ENCODE measurements at regions not wholly inside any gene's neighbourhood (a gene's known extent, or its start where the extent isn't known, plus 50 kb on each side); places are given as distances from the start of the nearest gene placed in this dataset.
A peak's percentile ranks its signal among the peaks of the same experiment; 100 is the strongest.

DNA sequence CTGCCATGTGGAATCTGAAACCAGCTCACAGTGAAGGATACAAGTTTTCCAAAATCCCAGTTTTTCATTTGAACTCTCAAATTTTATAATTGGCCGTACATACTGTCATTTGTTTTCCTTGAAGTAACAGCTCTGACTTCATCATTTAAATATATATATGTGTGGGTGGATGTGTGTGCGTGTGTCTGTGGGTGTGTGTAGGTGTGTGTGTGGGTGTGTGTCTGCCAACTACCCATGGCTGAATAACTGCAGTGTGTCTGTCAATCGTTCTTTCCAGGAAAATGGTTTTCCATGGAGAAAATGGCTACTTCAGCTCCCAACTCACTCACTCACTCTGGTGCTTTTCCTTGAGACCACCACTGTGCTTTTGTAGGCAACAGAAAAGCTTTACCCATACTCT is 169.0 kb downstream of the PLPP3 start:
- Histone ChIP-seq H3K9me2 (ENCODE audit: insufficient read depth) (no peaks in the 10 kb centered on the region), H3K9me3 (ENCODE audit: insufficient read depth, low read depth) (no peaks in the 10 kb centered on the region; the same call in 1 of the 2 replicates), H3K4me3 (no peak overlapping the region), H3F3A (ENCODE audit: insufficient read depth, low read depth) (peaks cover 6% of the 10 kb centered on the region), H2AFZ (no peak overlapping the region), H3K36me3 (ENCODE audit: low read depth) (no peaks in the 10 kb centered on the region), H3K79me2 (ENCODE audit: low read depth) (no peaks in the 10 kb centered on the region), H3K4me1 (replicated peaks; ENCODE audit: insufficient read depth) (peaks cover 20% of the 10 kb centered on the region), H3K27me3 (ENCODE audit: insufficient read depth, low read depth) (no peaks in the 10 kb centered on the region), H3K4me2 (no peak overlapping the region), H4K20me1 (ENCODE audit: insufficient read depth) (no peaks in the 10 kb centered on the region), H3K27ac (no peak overlapping the region)
- ChIA-PET POLR2A (ENCODE audit: unreplicated experiment) (no interaction called here), CTCF (no interaction called here)
- intact Hi-C loops (cut with micrococcal nuclease; ENCODE audit: unreplicated experiment): no loop called here
- no peak for DNase-seq
- BruUV-seq (replicated peaks): no TSS peak
- TF ChIP-seq, protein P1, sequence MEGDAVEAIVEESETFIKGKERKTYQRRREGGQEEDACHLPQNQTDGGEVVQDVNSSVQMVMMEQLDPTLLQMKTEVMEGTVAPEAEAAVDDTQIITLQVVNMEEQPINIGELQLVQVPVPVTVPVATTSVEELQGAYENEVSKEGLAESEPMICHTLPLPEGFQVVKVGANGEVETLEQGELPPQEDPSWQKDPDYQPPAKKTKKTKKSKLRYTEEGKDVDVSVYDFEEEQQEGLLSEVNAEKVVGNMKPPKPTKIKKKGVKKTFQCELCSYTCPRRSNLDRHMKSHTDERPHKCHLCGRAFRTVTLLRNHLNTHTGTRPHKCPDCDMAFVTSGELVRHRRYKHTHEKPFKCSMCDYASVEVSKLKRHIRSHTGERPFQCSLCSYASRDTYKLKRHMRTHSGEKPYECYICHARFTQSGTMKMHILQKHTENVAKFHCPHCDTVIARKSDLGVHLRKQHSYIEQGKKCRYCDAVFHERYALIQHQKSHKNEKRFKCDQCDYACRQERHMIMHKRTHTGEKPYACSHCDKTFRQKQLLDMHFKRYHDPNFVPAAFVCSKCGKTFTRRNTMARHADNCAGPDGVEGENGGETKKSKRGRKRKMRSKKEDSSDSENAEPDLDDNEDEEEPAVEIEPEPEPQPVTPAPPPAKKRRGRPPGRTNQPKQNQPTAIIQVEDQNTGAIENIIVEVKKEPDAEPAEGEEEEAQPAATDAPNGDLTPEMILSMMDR (conservative IDR thresholded peaks at IDR 0.05): no peak
- TF ChIP-seq EZH2 (IDR thresholded peaks at IDR 0.05; ENCODE audit: low read depth): no peak

DNA sequence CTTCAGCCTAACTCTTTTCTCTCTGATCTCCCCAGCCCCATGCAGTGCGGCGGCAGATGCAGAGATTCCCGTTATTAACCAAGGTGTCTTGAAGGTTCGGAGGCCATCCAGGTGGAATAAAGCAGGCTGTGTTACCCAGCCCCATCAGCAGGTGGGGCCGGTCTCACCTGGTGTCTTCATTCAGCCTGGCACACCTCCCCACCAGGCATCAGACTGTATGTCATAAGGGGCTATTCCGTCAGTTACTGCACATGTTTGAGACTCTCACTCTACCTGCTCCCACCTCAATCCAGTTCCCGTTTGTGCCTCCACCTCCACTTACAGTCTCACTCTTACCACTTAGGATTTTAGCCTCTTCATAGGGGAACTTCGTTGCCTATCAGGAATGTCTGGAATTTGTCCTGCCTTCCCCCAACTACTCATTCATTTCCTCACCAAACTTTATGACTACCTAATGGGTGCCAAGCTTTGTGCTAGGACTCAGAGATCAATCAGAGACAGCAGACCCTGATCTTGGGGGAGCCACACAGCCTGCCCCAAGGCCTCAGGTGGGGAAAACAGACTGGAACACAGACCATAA is 170.2 kb downstream of the PLPP3 start:
- no peak overlapping the region for H3K27ac ChIP-seq
- H3F3A ChIP-seq (ENCODE audit: insufficient read depth, low read depth): no peaks in the 10 kb centered on the region
- DNase-seq: peak in 1 of 2 experiments; percentile 31
- intact Hi-C loops (cut with micrococcal nuclease; ENCODE audit: unreplicated experiment): loop anchor here (10.0 kb wide), 1 partner anchor 1124 kb away; no protein-coding TSS in a partner anchor
- H3K4me2 ChIP-seq: no peak overlapping the region
- H3K9me2 ChIP-seq (ENCODE audit: insufficient read depth): no peaks in the 10 kb centered on the region
- H3K27me3 ChIP-seq (ENCODE audit: insufficient read depth, low read depth): no peaks in the 10 kb centered on the region
- no TSS peak for BruUV-seq (replicated peaks)
- no peaks in the 10 kb centered on the region for H3K79me2 ChIP-seq (ENCODE audit: low read depth)
- H4K20me1 ChIP-seq (ENCODE audit: insufficient read depth): no peaks in the 10 kb centered on the region
- H3K4me3 ChIP-seq: no peak overlapping the region
- H3K9me3 ChIP-seq (ENCODE audit: insufficient read depth, low read depth): no peaks in the 10 kb centered on the region; the same call in 1 of the 2 replicates
- H3K36me3 ChIP-seq (ENCODE audit: low read depth): no peaks in the 10 kb centered on the region
- no peak overlapping the region for H2AFZ ChIP-seq
- peaks cover 8% of the 10 kb centered on the region; the same call in 1 of the 2 replicates for H3K4me1 ChIP-seq (replicated peaks; ENCODE audit: insufficient read depth)
- CTCF ChIA-PET: interaction anchor here (0.9 kb wide), 1 partner anchor 263 kb away, joined by 3 read pairs; no protein-coding TSS in a partner anchor
- TF ChIP-seq, protein P1 (conservative IDR thresholded peaks at IDR 0.05): peak; percentile 67
- no peak for TF ChIP-seq EZH2 (IDR thresholded peaks at IDR 0.05; ENCODE audit: low read depth)
- POLR2A ChIA-PET (ENCODE audit: unreplicated experiment): no interaction called here

DNA sequence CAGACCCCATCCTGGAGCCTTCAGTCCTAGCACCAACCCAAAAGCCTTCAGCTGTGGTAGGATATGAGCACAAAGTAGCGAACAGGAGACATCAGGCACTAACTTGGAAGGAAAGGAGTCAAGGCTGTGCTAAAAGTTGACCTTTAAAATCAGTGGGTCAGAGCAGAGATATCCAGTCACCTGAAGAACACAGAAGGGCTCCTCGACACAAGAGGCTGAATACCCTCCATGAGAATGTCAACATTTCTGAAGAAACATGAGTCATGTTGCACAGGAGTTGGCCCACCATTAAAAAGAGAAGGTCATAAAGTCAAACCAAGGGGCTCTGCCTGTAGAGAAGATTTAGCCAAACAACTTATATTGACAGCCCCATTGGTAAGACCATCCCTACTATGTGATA is 172.5 kb downstream of the PLPP3 start:
- intact Hi-C loops (cut with micrococcal nuclease; ENCODE audit: unreplicated experiment): loop anchor here (10.0 kb wide), 1 partner anchor 1122 kb away; no protein-coding TSS in a partner anchor
- Histone ChIP-seq H3K4me1 (replicated peaks; ENCODE audit: insufficient read depth) (0 out of 2 replicates have a peak, but pooled peaks cover 3% of the 10 kb centered on the region), H4K20me1 (ENCODE audit: insufficient read depth) (no peaks in the 10 kb centered on the region), H3K4me2 (no peak overlapping the region), H3K36me3 (ENCODE audit: low read depth) (no peaks in the 10 kb centered on the region), H2AFZ (no peak overlapping the region), H3K4me3 (no peak overlapping the region), H3K27me3 (ENCODE audit: insufficient read depth, low read depth) (no peaks in the 10 kb centered on the region), H3K9me3 (ENCODE audit: insufficient read depth, low read depth) (no peaks in the 10 kb centered on the region; the same call in 1 of the 2 replicates), H3K27ac (no peak overlapping the region), H3K9me2 (ENCODE audit: insufficient read depth) (no peaks in the 10 kb centered on the region), H3F3A (ENCODE audit: insufficient read depth, low read depth) (no peaks in the 10 kb centered on the region), H3K79me2 (ENCODE audit: low read depth) (no peaks in the 10 kb centered on the region)
- DNase-seq: no peak
- TF ChIP-seq, protein P1 (conservative IDR thresholded peaks at IDR 0.05): no peak
- no peak for TF ChIP-seq EZH2 (IDR thresholded peaks at IDR 0.05; ENCODE audit: low read depth)
- CTCF ChIA-PET: no interaction called here
- POLR2A ChIA-PET (ENCODE audit: unreplicated experiment): no interaction called here
- no TSS peak for BruUV-seq (replicated peaks)
